ENCODE measurements at regions not wholly inside any gene's neighbourhood (a gene's known extent, or its start where the extent isn't known, plus 50 kb on each side); places are given as distances from the start of the nearest gene placed in this dataset.
"Not testable (repeated sequence)": the region's sequence is repeated elsewhere in the genome, so short reads cannot be mapped to it uniquely, and the experiment has no call there.

- no peak for DNase-seq
Observed at GRCh38 chr19:28578786-28579505, 634.0 kb downstream of the UQCRFS1 start.

DNA sequence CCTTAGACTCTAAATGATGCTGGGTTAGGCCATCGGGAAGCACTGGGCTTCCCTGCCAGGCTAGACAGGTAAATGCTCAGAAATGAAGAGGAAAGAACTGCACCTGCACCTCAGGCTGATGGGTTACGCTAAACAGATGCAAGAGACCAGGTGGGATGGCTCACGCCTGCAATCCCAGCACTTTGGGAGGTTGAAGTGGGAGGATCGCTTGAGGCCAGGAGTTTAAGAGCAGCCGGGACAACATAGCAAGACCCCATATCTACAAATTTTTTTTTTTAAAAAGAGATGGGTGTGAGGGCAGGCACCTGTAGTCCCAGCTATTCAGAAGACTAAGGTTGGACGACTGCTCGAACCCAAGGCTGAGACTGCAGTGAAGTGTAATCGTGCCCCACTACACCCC is 634.7 kb downstream of the UQCRFS1 start:
- DNase-seq = no peak

DNA sequence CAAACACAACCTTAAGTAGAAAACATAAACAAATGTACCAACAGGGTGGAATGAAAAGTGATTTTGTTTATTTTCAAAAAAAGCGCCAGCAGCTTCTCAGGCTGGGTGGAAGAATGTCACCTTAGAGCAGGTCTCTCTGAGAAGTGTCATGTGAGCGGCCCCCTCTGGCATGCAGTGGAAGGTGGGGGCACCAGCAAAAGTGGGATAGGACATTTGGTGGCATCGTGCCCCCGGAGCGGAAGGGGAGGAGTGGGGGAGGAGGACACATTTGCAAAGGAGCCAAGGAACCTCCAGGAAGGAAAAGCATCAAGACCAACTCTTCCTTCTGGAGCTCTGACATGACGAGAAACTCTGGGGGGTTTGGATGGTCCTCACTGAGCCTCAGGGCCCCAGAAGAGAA is 635.3 kb downstream of the UQCRFS1 start:
- DNase-seq = no peak

DNA sequence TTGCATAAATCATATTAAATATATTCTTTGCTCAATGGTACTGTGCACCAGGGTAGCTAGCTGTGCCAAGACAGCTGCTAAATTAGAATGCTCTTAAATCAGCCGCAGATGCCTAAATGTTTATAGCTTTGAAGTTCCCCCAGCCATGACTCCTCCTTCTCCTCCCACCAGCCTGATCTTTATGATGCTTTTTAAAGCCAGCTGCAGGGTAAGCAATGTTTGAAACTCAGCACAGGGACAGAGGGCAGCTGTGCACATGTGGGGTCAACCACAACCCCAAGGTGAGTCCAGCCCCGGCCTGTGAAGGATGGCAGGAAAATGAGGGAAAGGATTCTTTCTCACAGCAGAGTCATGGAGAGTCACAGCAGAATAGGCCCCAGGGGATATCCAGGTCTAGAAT is 635.7 kb downstream of the UQCRFS1 start:
- no peak for DNase-seq

GRCh38 chr19:28575816-28576215 is 637.1 kb downstream of the UQCRFS1 start:
- DNase-seq = no peak

DNA sequence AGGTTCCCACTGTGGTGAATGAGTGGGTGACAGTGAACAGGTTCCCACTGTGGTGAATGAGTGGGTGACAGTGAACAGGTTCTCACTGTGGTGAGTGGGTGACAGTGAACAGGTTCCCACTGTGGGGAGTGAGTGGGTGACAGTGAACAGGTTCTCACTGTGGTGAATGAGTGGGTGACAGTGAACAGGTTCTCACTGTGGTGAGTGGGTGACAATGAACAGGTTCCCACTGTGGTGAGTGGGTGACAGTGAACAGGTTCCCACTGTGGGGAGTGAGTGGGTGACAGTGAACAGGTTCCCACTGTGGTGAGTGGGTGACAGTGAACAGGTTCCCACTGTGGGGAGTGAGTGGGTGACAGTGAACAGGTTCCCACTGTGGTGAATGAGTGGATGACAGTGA is 637.6 kb downstream of the UQCRFS1 start:
- DNase-seq = not testable (repeated sequence)

GRCh38 chr19:28574212-28574611 is 638.7 kb downstream of the UQCRFS1 start:
- no peak for DNase-seq

DNA sequence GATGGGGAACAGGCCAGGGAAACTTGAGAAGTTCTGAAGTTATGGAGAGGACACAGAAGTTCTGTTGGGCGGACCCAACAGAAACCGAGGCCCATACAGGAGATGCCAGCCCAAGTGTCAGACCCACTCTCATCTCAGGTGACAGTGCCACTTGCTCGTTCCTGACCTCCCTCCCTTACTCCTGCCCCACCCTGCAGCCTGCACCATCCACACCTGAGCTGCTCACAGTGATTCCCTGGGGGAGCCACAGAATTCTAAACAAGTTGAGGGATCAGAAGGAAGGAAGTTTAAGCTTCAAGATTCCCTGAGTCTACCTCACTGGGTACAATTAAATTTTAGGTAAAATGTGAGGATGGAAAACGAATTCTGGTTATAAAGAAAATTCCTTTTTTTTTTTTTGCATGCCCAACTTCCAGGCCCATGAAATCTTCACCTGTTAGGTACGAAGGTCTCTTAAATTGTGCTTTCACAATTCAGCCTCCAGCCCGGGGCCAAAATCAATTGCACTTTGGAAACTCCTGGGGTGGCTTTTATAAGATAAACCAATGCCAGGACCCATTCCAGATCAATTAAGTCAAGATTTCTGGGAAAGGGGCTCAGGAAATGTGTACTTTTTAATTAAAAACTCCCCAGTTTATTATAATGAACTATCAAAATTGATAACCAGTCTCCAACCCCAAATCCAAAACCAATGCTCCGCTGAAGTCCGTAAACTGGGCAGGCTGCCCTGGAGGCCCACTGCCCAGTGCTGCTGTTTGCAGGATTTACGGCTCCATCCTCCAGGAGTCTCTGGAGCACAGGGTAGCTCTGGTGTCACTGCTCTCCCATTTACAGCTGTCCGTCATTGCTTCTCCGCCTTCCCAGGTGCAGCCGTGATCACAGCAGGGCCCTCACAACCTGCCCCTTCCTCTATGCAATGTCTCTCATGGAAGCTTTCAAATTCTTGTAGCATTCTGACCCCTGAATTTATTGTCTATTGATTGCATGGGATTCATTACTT is 643.5 kb downstream of the UQCRFS1 start:
- DNase-seq = no peak

DNA sequence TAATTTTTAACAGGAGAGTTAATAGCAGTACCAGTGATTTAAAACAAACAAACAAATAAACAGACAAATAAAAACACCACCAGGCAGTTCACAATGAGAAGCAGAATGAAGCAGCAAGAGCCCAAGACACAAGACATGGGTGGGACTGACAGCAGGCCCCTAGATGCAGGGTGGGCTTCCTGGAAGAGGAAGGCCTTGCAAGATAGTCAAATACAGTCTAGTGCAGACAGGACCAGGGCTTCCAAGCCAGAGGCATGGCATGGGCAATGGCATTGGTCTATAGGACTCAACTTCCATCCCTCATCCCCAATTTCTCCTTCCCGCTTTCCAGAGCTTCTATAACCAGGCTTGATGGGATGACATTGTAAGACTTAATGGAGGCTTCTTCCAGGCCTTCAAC is 645.1 kb downstream of the UQCRFS1 start:
- DNase-seq = no peak

- no peak for DNase-seq
Observed at GRCh38 chr19:28563964-28564921, 648.7 kb downstream of the UQCRFS1 start.

GRCh38 chr19:28560786-28561185 is 652.2 kb downstream of the UQCRFS1 start:
- no peak for DNase-seq

DNA sequence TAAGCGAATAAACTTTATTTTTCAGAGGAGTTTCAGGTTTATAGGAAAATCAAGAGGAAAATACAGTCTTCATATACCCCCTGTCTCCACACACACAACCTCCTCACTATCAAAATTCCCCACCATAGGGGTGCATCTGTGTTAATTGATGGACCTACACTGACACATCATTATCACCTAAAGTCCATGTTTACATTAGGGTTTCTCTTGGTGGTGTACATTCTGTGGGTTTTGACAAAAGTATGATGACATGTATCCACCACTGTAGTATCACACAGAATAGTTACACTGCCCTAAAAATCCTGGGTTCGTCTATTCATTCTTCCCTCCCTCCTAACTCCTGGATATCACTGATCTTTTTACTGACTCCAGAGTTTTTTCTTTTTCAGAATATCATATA is 654.2 kb downstream of the UQCRFS1 start:
- DNase-seq = no peak

GRCh38 chr19:28556371-28556770 is 656.6 kb downstream of the UQCRFS1 start:
- DNase-seq = no peak

GRCh38 chr19:28555317-28555716 is 657.6 kb downstream of the UQCRFS1 start:
- no peak for DNase-seq

DNA sequence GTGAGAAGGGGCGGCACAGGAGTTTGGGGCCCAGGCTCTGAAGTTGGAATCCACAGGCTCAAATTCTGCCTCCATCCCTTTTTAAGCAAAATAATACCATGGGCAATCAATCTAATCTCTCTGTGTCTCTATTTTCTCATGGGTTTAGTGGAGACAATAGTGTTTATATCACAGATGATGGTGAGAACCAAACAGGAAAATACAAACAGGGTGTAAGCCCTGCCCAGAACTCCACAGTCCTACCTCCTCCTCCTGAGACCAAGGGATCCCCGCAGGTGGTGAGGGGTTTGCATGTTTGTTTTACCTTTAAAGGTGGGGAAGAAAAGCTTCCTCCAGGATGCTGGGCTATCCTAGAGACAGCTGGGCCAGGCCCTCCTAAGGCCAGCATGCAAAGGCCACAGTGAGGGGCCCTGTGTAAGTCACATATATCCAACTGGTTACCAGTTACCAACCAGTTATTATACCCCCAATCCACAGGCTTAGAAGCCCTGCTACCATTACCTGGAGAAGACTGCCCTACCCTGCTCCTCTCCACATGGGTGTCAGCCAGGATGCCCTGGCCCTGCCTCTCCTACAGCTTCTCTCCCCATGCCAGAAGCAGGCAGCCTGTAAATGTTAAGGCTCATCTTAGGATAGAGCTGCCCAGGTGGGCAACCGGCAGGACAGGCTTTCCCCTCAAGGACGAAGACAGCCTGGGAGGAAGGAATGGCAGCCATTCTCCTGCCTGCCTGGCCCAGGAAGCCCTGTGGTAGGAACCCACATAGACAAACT is 658.4 kb downstream of the UQCRFS1 start:
- DNase-seq = no peak

- no peak for DNase-seq
Observed at GRCh38 chr19:28553764-28554163, 659.2 kb downstream of the UQCRFS1 start.

DNA sequence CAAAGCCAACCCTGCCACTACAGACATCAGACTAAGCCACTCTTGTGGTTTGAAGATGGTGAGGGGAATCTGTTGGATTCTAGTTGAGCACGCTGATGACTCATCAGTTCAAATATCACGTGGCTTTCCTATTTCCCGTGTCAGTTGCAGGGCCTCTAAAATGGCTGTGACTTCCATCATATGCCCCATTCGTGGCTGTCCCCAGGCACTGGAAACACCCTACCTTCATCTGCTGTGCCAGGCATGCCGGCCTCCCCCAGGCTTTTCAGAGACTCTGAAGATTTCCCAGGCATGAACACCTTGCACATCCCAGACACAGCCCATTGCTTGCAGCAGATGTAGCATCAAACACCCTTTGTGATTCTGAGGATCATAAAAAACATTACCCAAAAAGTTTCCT is 659.9 kb downstream of the UQCRFS1 start:
- DNase-seq = no peak

DNA sequence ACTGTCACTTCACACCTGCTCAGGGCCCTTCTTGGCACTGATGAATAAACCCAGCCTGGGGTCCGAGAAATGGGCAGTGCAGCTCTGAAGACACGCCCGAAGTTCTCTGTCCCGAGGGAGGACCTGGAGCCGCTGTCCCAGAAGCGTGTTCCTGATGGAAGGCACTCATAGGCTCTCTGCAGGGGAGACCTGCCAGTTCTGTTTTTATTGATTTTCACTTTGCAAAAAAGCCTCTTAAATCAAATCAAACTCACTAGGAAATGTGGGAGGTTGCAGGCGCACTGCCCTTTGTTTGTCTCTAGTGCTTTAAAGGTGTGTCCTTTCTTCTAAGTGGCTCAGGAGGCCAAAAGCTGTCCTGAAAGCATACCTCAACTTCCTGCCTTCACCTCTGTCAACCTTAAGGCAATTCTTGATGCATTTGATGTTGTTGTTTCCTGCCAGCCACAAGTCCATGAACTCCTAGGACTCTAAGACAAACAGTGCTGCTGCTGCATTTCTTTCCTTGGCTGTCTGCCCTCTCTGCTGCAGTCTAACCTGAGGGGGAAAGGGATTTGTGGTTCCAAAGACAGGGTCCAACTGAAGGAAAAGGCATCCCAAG is 663.2 kb downstream of the UQCRFS1 start:
- no peak for DNase-seq

DNA sequence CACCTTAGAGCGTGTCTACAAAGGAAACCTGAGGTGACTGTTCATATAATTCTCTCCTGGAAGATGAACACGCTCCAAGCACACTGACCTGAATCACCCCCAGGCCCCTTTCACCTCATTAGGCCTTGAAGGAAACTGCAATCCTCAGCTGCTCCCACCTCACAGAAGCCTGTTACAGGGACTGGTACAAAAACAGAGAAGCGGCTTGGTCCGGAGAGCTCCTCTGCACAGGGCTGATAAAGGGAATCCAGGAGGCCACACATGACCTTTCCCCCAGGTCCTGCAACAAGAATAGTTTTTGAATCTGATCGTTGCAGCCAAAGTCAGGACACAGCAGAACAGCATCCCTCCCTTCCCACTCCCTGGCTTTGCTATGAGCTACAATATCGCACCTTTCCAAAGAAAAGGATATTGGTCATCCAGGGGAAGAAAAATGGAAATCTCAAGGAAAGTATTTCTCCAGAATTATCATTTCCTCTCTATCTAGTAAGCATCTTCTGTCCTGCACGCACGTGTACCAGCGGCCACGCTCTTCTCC is 666.7 kb downstream of the UQCRFS1 start:
- no peak for DNase-seq

GRCh38 chr19:28545397-28545796 is 667.6 kb downstream of the UQCRFS1 start:
- DNase-seq = not testable (repeated sequence)
